ENCODE measurements at regions not wholly inside any gene's neighbourhood (a gene's known extent, or its start where the extent isn't known, plus 50 kb on each side); places are given as distances from the start of the nearest gene placed in this dataset.

DNA sequence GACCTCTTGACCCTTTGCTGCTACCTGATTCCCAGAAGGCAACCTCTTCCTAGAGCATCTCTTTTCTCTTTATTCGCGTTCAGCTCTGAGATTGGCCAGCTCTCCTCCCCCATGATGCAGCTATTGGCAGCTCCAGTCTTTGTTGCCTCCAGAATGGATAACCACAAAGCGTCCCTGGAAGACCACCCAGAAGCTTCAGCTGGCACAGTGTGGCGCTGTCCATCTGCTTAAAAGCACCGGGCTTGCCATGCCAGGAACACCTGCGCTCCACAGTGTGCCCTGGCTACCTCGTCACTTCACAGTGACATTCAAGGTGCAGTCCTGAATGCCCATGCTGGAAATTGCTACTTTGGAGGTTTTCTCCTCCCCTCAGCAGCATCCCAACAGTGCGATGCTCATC lies 353.9 kb downstream of the LMO4 start:
- DNase-seq (ENCODE audit: low read depth), result no peak

DNA sequence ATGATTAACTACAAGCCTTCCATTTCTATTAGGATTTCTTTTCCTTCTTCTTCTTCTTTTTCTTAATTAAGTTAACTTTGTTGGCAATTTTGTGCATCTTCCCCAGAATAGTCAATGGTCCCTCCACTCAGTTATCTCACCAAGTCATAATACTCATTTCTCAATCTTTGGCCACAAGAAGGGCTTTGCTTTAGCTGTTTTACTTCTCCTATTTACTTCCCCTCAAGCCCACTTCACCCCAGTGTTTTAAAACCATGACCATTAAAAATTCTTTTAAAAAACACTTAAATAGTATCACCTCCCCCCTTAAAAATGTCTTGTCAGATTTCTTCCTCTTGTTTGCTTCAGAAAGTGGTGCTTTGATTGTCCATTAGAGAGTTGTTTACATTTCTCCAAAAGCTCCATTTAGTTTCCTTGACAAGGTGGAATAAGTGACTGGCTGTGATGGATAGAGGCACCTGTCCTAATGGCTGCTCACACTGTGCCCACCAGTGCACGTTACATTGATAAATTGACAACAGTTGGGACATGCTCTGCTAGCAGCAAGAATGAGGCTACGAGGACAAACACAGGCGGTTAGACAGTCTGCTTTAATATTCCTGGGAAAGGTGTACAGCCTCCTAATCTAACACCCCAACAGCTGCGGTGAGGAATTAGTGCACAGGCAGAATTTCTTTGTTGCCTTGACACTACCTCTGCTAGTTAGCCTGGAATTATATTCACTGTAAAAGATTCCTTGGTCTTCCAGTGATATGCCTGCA lies 354.7 kb downstream of the LMO4 start:
- DNase-seq (ENCODE audit: low read depth), result no peak

DNA sequence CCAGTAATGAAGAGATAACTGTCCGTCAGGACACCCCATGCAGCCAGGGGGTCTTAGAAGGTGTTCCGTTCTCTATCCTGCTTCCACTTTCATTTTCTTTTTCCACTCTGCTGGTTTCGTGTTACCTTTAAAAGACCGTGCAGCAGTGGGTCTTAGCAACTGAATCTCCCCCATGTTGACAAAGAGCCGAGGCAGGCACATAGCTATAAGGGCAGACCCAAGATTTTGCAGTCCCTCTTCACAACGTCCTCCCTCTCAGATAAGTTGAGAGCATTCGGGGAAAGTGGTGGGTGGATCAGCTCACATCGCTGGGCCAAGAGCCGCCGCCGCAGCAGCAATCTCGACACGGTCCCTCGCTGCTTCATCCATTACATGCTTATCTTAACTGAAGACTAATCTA lies 355.5 kb downstream of the LMO4 start:
- no peak for DNase-seq (ENCODE audit: low read depth)

DNA sequence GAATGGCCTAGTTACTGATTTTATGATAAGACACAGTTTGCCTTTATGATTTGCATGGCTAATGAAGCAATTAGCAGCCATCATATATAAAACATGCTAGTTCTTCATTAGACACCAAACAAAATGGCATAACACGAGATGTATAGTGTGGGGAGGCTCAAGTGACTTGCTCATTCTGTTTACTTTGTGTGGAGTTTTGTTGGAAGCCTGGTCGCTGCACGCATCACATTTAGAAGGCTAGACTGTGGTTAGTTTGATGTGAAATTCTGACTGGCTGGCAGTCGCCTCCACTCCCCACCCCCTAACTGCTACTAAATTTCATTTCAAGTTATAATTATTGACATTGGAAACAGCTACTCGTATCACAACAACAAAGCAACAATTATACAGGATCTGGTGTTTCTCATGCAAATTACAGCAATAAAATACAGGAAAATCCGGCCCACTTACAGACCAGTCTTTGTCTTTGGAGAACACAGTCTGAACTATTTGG lies 356.1 kb downstream of the LMO4 start:
- DNase-seq (ENCODE audit: low read depth), result no peak

DNA sequence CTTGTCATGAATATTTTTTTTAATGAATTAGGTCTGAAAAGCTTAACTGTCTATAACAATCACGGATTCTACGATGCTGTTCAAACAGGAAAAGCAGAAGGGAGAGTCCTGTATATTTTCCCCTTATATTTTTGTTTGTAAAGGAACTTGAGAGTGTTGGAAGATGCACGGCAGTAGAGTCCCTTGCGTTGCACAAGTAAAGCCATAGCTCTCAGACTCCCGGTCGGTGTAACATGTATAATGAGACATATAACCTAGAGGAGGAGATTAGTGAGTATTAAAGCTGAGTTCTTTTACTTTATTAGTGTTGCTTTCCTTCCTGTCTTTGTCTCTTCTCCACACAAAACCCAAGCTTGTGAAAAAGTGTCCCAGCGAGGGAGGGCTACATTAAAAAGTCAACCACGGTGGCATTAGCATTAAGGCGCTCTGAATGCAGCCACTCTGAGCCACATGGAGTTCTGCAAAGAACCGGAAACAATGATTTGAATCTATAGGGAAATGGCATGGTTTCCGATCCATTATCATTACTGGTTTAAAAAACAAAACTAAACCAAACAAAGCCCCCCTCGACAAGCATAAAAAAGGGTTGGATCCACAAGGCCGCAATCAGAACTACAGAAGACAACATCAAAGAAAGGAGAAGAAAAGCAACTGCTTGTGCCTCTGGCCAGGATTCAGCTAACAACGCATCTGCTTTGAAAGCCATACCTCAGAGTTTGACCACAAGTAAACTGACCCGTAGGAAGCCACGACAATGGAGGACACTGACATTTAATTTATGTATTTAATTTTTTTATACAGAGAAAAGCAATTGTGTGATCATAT lies 356.8 kb downstream of the LMO4 start:
- DNase-seq (ENCODE audit: low read depth), result no peak

DNA sequence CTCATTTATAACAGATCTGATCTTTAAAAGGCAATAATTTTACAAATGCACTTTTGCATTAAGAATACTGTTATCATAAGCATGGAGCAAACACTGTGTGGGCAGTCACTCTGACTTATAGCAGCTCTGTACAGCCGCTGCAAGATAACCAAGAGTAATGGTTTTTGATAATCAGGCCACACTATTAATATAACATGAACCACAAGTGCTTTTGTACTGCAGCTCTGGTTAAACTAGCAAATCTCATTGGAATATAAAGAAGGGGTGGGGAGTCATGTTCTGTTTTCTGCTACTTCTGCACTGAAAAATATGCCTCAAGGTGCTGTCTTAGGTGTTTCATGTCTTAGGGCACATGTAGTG lies 357.4 kb downstream of the LMO4 start:
- DNase-seq (ENCODE audit: low read depth), result no peak

DNA sequence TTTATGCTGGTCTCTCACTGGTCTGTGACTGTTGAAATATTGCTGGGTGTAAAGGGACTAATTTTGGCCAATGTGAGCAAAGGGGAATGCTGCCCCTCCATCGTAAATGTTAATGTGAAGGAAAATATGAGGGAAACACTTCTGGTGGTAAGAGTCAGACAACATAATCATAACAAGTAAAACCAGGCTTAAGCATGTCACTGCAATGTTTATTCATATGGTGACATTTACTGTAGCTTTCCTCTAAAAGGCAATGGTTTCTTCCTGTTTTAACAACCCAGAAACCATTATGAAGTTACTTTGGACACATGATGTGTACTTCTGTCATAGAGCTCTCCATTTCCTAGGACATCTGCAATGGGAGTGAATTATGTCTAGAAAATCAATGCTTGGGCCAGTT lies 358.0 kb downstream of the LMO4 start:
- no peak for DNase-seq (ENCODE audit: low read depth)

DNA sequence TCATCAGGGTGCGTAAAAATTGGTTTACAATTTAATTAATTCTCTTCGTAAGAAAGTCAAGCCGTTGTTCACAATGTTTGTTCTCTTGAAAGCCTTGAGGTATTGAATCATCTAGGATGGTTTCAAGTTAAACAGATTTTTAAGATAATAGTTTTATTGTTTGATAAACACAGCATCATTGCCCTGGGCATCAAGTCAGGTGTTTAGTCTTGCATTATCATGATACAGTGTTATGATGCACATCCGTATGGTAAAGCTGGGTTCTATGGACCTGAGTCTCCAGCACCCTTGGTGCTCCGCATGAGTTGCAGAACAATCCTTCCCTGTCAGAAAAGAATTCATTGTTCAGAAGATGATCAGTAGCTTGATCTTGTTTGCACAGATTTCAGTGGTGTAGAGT lies 359.5 kb downstream of the LMO4 start:
- DNase-seq (ENCODE audit: low read depth), result no peak

DNA sequence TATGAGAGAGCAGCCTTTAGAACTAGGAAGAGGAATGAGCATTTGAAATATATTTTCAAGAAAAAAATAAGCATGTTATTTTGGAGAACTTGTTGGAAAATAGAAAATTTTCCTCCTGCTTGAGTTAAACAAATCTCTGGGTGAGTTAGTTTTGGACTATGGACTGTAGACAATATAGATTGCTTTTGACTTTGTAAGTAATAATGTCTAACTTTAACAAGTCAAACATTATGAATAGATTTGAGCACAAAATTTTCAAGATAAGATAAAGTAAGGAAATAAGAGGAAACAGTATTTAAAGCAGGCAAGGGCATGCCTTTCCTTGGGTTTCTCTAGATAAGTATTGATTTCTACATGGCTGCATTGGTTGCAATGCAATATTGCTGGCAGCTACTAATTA lies 360.8 kb downstream of the LMO4 start:
- no peak for DNase-seq (ENCODE audit: low read depth)

DNA sequence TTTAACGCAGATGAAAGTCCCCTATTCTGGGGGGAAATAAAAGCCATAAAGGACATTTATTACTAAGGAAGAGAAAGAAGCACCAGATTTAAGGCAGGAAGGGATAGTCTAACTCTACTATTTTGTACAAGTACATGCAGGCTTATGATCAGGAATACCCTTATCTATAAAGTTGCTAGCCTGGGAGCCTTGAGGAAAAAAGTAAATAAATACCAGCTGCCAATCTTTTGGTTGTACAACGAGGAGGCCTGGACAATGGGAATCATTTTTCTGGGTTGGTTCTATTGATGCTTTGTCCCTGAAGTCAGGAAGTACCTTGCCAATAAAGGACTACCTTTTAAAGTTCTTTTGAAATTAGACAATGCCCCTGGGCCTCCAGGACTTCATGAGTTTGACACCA lies 367.8 kb downstream of the LMO4 start:
- no peak for DNase-seq (ENCODE audit: low read depth)

DNA sequence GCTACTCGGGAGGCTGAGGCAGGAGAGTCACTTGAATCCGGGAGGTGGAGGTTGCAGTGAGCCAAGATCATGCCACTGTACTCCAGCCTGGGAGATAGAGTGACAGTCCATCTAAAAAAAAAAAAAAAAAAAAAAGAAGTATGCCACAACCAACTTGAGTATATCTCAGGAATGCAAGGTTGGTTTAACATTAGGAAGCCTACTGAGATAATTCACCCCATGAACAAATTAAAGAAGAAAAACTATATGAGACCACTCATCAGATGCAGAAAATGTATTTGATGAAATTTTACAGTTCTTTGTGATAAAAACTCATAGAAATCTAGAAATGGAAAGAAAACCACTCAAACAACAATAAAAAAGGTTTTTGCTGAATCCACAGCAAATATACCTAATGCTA lies 373.8 kb downstream of the LMO4 start:
- no peak for DNase-seq (ENCODE audit: low read depth)

DNA sequence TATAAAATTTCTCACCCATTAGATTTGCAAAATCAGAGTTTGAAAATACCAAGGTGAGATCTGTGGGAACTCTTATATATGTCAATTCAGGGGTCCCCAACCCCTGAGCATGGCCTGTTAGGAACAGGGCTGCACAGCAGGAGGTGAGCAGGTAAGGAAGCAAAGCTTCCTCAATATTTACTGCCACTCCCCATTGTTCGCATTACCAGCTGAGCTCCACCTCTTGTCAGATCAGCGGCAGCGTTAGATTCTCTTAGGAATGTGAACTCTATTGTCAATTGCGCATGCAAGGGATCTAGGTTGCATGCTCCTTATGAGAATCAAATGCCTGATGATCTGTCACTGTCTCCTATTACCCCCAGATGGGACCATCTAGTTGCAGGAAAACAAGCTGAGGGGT lies 376.6 kb downstream of the LMO4 start:
- no peak for DNase-seq (ENCODE audit: low read depth)

DNA sequence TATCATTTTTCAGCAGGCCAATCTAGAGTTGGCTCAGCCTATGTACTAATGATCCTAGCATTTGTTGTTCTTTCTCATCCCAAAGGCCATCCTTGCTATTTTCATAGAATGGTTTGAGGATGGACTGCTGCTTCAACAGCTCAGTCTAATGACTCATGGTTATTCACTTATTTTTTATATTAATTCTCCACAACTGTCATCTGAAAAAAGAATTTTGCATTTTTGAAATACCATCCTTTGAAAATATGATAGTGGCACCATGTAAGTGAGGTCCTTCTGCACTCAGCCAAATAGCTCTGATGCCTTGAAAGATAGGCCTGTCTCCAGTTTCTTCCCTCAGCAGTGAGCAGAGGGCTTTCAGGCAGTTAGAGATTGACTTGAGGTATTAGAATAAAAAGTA lies 377.5 kb downstream of the LMO4 start:
- no peak for DNase-seq (ENCODE audit: low read depth)

DNA sequence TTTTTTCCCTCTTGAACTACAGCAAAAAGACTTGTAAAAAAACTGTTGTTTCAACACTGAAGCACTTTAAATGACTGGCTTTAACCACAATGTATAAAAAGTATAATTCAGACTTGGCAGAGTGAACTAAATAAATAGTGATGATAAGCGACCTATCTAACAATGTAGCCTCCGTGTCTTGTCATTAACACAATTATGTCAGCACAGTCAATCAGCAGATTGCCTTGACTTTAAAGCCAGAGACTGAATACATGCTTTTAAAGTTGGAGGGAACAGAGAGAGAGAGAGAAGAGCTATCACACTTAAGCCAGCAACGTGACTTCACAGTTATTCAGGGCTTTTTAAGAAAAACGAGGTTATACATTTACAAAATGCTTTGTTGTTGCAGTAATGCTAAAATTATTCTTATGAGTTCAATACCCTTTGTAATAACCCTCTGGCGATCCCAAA lies 378.1 kb downstream of the LMO4 start:
- no peak for DNase-seq (ENCODE audit: low read depth)

DNA sequence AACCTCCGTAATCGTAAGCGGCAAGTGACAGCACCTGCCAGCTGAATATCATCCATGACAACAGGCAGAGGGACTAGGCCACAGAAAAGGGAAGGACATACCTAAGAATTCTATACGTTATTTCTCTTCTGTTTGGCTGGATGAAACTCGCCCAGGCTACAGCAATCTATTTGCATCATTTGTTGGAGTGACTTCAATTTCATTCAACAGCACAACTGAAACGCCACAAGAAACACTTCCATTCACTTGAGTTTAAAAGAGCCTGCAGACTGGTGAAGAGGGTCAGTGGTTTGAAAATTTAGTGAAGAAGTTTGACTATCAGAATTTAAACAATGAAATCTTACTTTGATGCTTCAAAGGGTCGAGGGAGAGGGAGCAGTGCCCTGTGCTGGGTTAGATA lies 378.7 kb downstream of the LMO4 start:
- no peak for DNase-seq (ENCODE audit: low read depth)

DNA sequence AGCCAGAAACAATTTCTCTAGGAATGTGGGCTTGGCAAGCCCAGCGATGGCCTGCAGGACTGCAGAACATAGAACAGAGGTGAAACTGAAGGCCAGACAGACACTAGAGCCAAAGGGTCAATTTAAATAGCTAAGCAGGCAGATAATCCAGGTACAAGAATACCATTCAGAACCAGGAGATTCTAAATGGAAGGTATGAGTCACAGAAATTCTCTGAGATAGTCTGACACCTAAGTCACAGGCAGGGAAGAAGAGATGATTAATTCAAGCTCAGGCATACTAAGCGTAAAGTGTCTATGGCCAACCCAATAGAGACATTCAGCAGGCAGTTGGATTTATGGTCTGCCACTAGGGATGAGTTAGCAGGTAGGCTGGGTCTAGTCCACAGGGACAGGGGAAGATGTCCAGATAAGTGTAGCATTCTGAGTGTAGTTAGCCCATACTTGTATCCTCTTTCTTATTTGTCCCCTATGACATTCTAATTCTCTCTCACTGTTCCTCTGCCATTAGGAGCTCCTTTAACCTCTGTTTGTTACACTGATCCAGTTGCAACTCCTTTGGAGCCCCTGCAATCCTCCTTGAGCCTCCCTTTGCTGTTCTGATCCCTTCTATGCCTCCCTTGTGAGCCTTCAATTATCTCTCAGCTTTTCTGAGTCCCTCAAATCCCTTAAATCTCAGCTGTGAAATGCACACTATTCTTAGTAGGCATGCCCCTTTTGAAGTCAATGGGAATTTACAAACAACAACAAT lies 383.8 kb downstream of the LMO4 start:
- no peak for DNase-seq (ENCODE audit: low read depth)

DNA sequence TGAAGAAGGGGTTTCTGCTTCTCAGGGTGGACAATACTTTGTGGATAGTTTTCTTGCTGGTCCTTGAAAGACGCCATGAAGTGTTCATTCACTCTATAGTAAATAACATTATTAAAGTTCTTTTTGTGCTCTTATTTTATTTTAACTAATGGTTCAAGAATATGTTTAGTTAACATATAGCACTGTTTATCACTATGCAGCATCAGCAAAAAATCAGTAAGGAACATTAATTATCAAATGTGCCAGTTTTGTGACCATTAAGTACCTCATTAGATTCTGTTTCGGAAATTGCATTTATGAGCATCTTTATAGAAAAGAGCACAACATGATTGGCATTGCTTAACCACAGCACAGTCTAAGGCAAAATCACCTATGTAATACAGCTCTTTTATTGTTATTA lies 385.6 kb downstream of the LMO4 start:
- DNase-seq (ENCODE audit: low read depth), result no peak

DNA sequence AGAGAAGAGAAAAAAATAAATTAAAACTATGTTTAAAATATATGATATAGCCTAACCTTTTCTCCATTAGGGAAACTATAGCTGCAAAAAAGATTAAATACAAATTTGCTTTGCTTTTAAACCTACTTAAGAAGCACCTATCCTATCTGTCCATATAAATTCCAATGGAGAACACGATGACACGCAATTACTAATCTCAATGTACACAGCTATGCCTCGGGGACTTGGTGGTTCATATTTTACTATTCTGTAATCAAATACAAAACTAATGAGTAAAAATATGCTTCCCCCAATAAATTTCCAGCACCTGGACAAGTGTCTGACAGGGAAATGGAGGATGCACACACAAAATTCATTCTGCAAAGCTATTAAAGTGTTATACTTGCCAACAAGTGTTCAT lies 386.4 kb downstream of the LMO4 start:
- DNase-seq (ENCODE audit: low read depth), result no peak

DNA sequence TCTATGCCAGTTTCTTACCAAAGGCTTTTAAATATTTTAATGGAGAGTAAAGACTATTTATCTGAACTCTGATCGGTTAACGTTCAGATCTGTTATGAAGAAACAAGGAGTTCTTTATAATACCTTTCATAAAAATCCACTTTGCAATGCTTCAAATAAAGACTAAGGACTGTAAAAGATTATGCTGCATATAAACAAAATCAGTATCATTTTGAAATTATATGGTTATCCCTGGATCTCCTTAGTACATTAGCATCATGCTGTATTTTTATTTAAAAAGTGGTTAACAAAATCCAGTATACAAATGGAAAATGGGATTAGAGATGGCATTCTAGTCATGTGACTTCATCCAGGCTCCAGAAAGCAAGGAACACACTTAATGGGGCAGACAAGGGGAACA lies 386.8 kb downstream of the LMO4 start:
- no peak for DNase-seq (ENCODE audit: low read depth)

DNA sequence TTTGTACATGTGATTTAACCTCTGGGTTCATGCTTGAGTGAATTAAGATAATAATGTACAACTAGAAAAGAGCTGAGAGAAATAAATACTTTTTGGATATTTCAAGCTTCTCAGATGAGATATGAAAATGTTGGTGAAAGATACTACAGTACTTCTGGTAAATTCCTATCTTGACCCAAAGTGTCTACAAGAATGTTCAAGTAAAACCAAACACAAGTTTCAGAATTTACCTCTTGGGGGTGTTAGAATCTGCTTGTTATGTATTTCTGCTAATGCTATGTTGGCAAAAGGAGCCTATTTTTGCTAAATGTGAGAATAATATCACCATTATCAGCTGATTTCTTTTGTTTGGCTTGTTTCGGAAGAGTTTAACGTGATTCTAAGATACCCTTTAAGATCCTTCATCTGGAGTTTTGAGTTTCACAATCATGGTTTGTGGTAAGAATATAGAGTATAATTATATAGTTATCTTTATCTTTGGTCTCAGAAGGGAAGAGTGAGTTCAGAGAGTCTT lies 388.5 kb downstream of the LMO4 start:
- DNase-seq (ENCODE audit: low read depth), result no peak

DNA sequence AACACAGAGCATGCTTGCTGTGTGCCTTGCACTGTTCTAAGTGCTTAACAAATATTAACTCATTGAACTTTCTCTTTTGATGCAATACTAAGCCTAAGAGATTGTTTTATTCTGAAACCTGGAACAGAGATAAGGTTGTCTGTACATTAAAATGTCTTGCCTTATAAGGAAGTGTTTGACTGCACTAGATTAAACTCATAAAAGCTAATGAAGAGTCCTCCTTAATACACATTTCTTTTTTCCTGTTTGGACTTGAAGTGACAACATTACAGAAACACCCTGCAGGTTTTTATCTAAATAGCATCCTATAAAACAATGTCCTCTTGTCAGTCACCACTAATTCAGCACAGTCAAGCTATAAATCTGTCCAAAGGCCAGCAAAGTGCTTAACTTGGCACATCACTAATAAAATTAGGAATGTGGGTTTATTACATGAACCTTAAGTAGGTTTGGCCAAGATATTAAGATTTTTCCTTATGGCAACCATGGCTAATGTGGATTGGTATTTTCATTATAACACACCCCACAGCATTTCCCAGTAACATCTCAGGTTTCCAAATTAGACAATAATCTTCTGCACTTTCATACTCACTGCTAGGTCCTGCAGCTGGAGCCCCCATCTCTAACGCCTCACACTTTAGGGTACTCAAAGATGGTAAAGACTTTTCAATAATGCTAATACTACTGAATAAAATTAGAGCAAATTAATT lies 389.7 kb downstream of the LMO4 start:
- no peak for DNase-seq (ENCODE audit: low read depth)

DNA sequence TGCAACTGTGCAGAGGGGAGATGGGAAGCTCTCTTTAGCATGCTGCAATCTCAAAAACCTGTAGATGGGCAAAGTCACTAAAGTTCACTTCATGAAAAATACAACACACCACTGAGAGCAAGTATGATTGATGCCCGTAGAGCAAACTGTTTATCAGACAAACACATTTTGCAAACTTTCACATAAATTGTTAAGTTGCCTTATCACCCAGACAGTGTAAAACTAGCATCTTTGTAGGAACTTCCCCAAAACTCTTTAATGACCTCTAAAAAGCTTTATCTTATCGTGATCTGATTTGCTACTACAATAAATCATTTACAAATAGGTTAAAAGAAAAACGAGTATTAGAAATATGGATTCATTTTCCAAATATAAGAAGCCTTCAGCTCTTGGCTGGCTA lies 391.0 kb downstream of the LMO4 start:
- no peak for DNase-seq (ENCODE audit: low read depth)

Data from activated T-helper 1 cell treated with Interleukin-2 at 50 U/mL for 16 hours (primary cell).